Activated CD8-positive, alpha-beta T cell treated with anti-CD3 and anti-CD28 coated beads, Interleukin-2, amount 10 ng/mL, durations not matched to agents 7 days and 5 days (primary cell): ENCODE measurements at regions not wholly inside any gene's neighbourhood (a gene's known extent, or its start where the extent isn't known, plus 50 kb on each side); places are given as distances from the start of the nearest gene placed in this dataset.

Source experiments
- ATAC-seq: fragments of 150-1000 bp; cut with Tn5 transposase; one replicate; pipeline ENCODE4 v1.10.0; 2021; ENCODE audit warnings: moderate library complexity
- CTCF ChIA-PET: fragments of 350-600 bp; sonication (Branson Sonifier 250); formaldehyde crosslinking; loops from one replicate; lab custom pipeline; 2021; ENCODE audit warnings: antibody characterized with exemption; lab: Charles Lee
- POLR2A ChIA-PET: fragments of 350-600 bp; sonication (Branson Sonifier 250); formaldehyde crosslinking; loops from one replicate; lab custom pipeline; 2021; ENCODE audit warnings: antibody characterized with exemption; lab: Charles Lee
- DNase-seq: peaks from one replicate; pipeline ENCODE4 v3.0.0-alpha.2; 2020
- H3K27ac Mint-ChIP-seq: one replicate; pipeline ENCODE4 v1.8.0; 2021; ENCODE audit warnings: mild to moderate bottlenecking, mixed read lengths
- H3K27me3 Mint-ChIP-seq: one replicate; pipeline ENCODE4 v1.8.0; 2021; ENCODE audit warnings: low read depth, mixed read lengths
- H3K36me3 Mint-ChIP-seq: one replicate; pipeline ENCODE4 v1.8.0; 2021; ENCODE audit warnings: low read depth, mixed read lengths
- H3K4me1 Mint-ChIP-seq: one replicate; pipeline ENCODE4 v1.8.0; 2021; ENCODE audit warnings: low read depth, mixed read lengths
- H3K4me3 Mint-ChIP-seq: one replicate; pipeline ENCODE4 v1.8.0; 2021; ENCODE audit warnings: mild to moderate bottlenecking, mixed read lengths
- H3K9me3 Mint-ChIP-seq: one replicate; pipeline ENCODE4 v1.8.0; 2022; ENCODE audit warnings: mixed read lengths; ENCODE audit not compliant: insufficient read depth

DNA sequence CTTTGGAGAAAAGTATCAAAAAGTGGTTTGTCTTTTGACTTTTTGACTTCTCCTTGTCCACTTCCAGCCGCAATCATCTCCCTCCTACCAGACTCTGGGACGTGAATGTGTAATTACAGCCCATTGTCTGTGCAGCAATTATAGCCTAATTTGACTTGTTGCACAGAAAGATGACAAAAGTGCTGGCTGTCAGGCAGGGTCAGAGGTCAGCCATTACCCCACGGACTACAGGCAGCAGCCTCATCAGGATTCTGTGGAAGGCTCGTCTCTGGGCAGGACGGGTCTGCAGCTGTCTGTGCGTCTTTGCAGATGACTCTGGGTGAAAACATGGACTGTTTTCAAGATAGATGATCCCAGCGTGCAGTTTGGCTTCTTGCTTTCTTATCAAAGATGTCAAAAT lies 102.2 kb upstream of the EDNRB start:
- ChIA-PET CTCF (no interaction called here), POLR2A (no interaction called here)
- Mint-ChIP-seq H3K4me3 (no peak overlapping the region), H3K4me1 (peaks cover 16% of the 10 kb centered on the region), H3K36me3 (peaks cover 8% of the 10 kb centered on the region), H3K9me3 (peaks cover 21% of the 10 kb centered on the region), H3K27ac (no peak overlapping the region), H3K27me3 (peaks cover 9% of the 10 kb centered on the region)
- no peak for ATAC-seq
- no peak for DNase-seq

DNA sequence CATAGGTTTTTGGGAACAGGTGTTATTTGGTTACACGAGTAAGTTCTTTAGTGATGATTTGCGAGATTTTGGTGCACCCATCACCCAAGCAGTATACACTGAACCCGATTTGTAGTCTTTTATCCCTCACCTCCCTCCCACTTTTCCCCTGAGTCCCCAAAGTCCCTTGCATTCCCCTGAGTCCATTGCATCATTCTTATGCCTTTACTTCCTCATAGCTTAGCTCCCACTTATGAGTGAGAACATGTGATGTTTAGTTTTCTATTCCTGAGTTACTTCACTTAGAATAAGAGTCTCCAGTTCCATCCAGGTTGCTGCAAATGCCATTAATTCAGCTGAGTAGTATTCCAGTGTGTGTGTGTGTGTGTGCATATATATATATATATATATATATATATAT lies 97.2 kb upstream of the EDNRB start:
- Mint-ChIP-seq H3K4me3 (no peak overlapping the region), H3K4me1 (no peaks in the 10 kb centered on the region), H3K27ac (no peak overlapping the region), H3K36me3 (peaks cover 4% of the 10 kb centered on the region), H3K9me3 (peaks cover 5% of the 10 kb centered on the region), H3K27me3 (peaks cover 16% of the 10 kb centered on the region)
- ATAC-seq = no peak
- CTCF ChIA-PET = no interaction called here
- POLR2A ChIA-PET = no interaction called here
- DNase-seq = no peak

- Mint-ChIP-seq H3K9me3 (no peaks in the 10 kb centered on the region), H3K36me3 (no peaks in the 10 kb centered on the region), H3K27me3 (peaks cover 13% of the 10 kb centered on the region), H3K4me1 (no peaks in the 10 kb centered on the region), H3K4me3 (no peak overlapping the region), H3K27ac (no peak overlapping the region)
- ChIA-PET CTCF (no interaction called here), POLR2A (no interaction called here)
- no peak for ATAC-seq
- no peak for DNase-seq
Measured at GRCh38 chr13:78012046-78012445, 93.4 kb upstream of the EDNRB start.

GRCh38 chr13:78004821-78005220 lies 86.2 kb upstream of the EDNRB start:
- Mint-ChIP-seq H3K4me1 (no peaks in the 10 kb centered on the region), H3K27me3 (peaks cover 11% of the 10 kb centered on the region), H3K9me3 (no peaks in the 10 kb centered on the region), H3K36me3 (no peaks in the 10 kb centered on the region), H3K4me3 (no peak overlapping the region), H3K27ac (no peak overlapping the region)
- no peak for ATAC-seq
- ChIA-PET POLR2A (no interaction called here), CTCF (interaction anchor here (1.5 kb wide), 1 partner anchor 116 kb away, joined by 5 read pairs; no protein-coding TSS in a partner anchor)
- no peak for DNase-seq

DNA sequence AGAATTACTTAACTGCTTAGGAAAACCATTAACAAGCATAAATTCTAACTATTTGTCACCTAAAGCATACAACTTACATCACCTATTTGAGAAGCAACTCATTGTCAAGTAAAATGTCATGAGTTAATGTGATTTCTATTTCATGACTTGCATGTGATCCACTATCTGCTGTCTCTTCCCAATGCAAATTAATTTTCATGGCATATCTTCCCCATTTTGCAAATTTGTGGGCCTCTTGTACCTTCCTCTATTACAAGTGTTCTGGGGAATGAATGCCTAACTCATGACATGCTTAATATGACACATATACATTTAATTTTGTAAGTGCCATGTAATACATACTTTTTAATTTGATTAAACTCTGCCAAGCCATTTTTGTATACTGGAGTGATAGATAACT lies 81.1 kb upstream of the EDNRB start:
- POLR2A ChIA-PET = no interaction called here
- Mint-ChIP-seq H3K27ac (no peak overlapping the region), H3K27me3 (peaks cover 3% of the 10 kb centered on the region), H3K36me3 (no peaks in the 10 kb centered on the region), H3K9me3 (no peaks in the 10 kb centered on the region), H3K4me3 (no peak overlapping the region), H3K4me1 (no peaks in the 10 kb centered on the region)
- CTCF ChIA-PET = no interaction called here
- no peak for DNase-seq
- no peak for ATAC-seq

GRCh38 chr13:77994166-77994565 lies 75.5 kb upstream of the EDNRB start:
- DNase-seq (no peak), ATAC-seq (no peak)
- no peak overlapping the region for H3K4me3 Mint-ChIP-seq
- no peaks in the 10 kb centered on the region for H3K4me1 Mint-ChIP-seq
- no peaks in the 10 kb centered on the region for H3K9me3 Mint-ChIP-seq
- H3K27ac Mint-ChIP-seq = no peak overlapping the region
- no peaks in the 10 kb centered on the region for H3K36me3 Mint-ChIP-seq
- ChIA-PET POLR2A (no interaction called here), CTCF (no interaction called here)
- H3K27me3 Mint-ChIP-seq = no peaks in the 10 kb centered on the region

DNA sequence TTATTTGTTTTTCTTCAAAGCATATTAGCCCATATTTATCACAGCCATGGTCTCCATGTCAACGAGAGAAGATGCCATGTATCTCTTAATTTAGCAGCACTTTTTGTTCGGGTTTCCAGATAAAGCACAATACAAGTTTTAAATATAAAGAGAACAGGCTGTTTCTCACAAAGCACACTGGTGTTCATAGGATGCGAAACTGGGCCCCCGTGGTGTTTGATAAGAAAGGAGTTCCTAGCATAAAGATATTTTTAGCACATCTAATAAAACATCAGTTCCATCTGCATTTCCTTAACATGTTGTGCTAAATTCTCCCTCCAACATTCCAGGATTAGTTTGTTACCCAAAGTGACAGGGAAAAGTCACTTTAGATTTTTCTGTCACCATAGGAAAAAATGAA lies 72.4 kb upstream of the EDNRB start:
- Mint-ChIP-seq H3K36me3 (no peaks in the 10 kb centered on the region), H3K9me3 (no peaks in the 10 kb centered on the region), H3K4me1 (no peaks in the 10 kb centered on the region), H3K4me3 (no peak overlapping the region), H3K27ac (no peak overlapping the region), H3K27me3 (peaks cover 4% of the 10 kb centered on the region)
- ChIA-PET POLR2A (no interaction called here), CTCF (interaction anchor here (0.5 kb wide), 1 partner anchor 148 kb away, joined by 3 read pairs; no protein-coding TSS in a partner anchor)
- ATAC-seq (no peak), DNase-seq (no peak)

GRCh38 chr13:77989281-77989680 lies 70.7 kb upstream of the EDNRB start:
- no peak for ATAC-seq
- Mint-ChIP-seq H3K27ac (no peak overlapping the region), H3K27me3 (peaks cover 6% of the 10 kb centered on the region), H3K36me3 (no peaks in the 10 kb centered on the region), H3K9me3 (no peaks in the 10 kb centered on the region), H3K4me3 (no peak overlapping the region), H3K4me1 (no peaks in the 10 kb centered on the region)
- POLR2A ChIA-PET = no interaction called here
- CTCF ChIA-PET = no interaction called here
- DNase-seq = no peak

DNA sequence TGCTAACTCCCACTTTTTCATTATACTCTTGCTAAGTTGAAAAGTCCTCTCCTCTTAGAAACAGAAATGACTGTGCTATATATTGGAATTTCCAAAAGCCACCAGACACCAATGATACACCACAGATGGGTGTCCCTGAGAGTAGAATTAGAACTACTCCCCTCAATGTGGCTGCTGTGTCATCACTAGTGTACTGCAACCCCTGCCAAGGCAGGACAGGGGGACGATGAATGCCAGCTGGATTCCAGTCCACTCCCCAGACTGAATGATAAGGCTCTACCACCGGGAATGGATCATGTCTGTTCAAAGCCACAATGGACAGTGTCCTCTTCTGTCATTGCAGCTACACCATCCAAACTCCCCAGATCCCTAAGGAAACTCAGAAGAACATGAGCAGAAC lies 69.7 kb upstream of the EDNRB start:
- POLR2A ChIA-PET = no interaction called here
- no peak for ATAC-seq

DNA sequence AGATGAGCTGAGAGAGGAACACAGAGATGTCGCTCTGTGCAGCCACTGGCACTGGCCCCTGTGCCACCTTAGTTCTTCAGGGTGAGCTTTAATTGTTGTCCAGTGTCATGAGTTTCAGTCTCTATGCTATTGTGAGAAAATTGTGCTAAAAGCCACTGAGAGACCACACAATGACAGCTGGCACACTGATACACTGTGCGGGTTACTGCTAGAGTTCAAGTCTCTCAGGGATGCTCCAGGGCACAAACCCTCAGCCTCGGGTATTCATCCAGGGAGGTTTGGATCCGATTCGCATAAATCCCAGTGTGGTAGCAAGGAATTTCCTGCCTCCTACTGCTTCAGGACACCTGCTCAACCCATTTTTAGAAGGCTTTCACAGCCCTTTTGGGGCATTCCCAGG lies 68.1 kb upstream of the EDNRB start:
- Mint-ChIP-seq H3K27ac (no peak overlapping the region), H3K36me3 (no peaks in the 10 kb centered on the region), H3K4me3 (no peak overlapping the region), H3K4me1 (no peaks in the 10 kb centered on the region), H3K27me3 (peaks cover 6% of the 10 kb centered on the region), H3K9me3 (no peaks in the 10 kb centered on the region)
- CTCF ChIA-PET = interaction anchor here (0.9 kb wide), 1 partner anchor 135 kb away, joined by 3 read pairs; no protein-coding TSS in a partner anchor
- no peak for DNase-seq
- no peak for ATAC-seq
- POLR2A ChIA-PET = no interaction called here

More for the DNA sequence above, 69.7 kb upstream of the EDNRB start:
- CTCF ChIA-PET = no interaction called here
- Mint-ChIP-seq H3K36me3 (no peaks in the 10 kb centered on the region), H3K4me1 (no peaks in the 10 kb centered on the region), H3K9me3 (no peaks in the 10 kb centered on the region), H3K27me3 (peaks cover 6% of the 10 kb centered on the region), H3K4me3 (no peak overlapping the region), H3K27ac (no peak overlapping the region)
- no peak for DNase-seq

- no peak overlapping the region for H3K4me3 Mint-ChIP-seq
- CTCF ChIA-PET = interaction anchor here (0.9 kb wide), 1 partner anchor 135 kb away, joined by 3 read pairs; no protein-coding TSS in a partner anchor
- H3K27ac Mint-ChIP-seq = no peak overlapping the region
Measured at GRCh38 chr13:77985866-77986636, 67.4 kb upstream of the EDNRB start.

DNA sequence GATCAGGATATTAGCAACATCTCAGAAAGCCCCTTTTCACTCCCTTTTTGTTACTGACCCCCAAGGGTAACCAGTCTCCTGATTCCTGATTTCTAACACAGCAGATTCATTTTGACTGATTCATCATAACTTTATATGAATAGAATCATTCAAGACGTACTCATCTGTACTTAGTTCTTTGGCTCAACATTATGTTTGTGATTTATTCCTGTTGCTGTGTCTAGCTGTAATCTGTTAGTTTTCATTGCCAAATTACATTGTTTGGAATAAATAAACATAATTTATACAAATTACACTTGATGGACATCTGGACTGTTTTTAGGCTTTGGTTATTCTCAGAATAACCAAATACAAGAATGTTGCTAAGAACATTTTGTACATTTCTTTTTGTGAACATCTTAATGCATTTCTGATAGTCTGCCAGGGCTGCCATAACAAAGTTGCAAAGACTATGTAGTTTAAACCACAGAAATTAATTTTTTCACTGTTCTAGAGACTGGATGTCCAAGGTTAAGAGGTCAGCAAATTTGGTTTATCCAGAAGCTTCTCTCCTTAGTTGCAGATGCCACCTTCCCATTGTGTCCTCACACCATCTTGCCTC lies 62.8 kb upstream of the EDNRB start:
- no peak for ATAC-seq

More at GRCh38 chr13:77985866-77986636, 67.4 kb upstream of the EDNRB start:
- H3K4me1 Mint-ChIP-seq = no peaks in the 10 kb centered on the region
- H3K27me3 Mint-ChIP-seq = peaks cover 6% of the 10 kb centered on the region
- ATAC-seq = no peak
- H3K9me3 Mint-ChIP-seq = no peaks in the 10 kb centered on the region
- DNase-seq = no peak
- POLR2A ChIA-PET = no interaction called here
- no peaks in the 10 kb centered on the region for H3K36me3 Mint-ChIP-seq

More for the DNA sequence above, 62.8 kb upstream of the EDNRB start:
- ChIA-PET CTCF (no interaction called here), POLR2A (no interaction called here)
- no peak overlapping the region for H3K4me3 Mint-ChIP-seq
- peaks cover 2% of the 10 kb centered on the region for H3K27me3 Mint-ChIP-seq
- H3K36me3 Mint-ChIP-seq = no peaks in the 10 kb centered on the region
- no peak overlapping the region for H3K27ac Mint-ChIP-seq
- H3K4me1 Mint-ChIP-seq = no peaks in the 10 kb centered on the region
- no peak for DNase-seq
- H3K9me3 Mint-ChIP-seq = no peaks in the 10 kb centered on the region
